ENCODE measurements at regions not wholly inside any gene's neighbourhood (a gene's known extent, or its start where the extent isn't known, plus 50 kb on each side); places are given as distances from the start of the nearest gene placed in this dataset.

GRCh38 chr13:84500016-84500415 lies 617.7 kb upstream of the SLITRK1 start:
- DNase-seq: no peak

DNA sequence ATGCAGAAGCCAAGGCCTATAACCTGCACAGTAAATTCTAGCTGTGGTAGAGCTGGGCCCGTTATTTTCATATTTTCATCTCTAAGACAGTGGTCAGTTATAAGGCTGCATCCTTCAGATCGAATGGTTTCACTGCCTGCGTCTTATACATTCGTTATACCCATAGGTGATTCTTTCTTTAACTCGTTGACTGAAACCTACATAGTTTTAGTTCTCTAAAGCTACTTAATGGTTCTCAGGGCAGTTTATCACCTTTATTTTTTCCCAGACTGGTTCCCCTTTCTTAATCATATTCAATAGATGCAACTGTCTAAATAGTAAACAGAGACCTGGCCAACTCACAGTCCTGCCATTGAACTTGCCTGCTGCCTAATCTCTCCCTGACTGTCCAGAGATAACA lies 615.3 kb upstream of the SLITRK1 start:
- no peak for DNase-seq

DNA sequence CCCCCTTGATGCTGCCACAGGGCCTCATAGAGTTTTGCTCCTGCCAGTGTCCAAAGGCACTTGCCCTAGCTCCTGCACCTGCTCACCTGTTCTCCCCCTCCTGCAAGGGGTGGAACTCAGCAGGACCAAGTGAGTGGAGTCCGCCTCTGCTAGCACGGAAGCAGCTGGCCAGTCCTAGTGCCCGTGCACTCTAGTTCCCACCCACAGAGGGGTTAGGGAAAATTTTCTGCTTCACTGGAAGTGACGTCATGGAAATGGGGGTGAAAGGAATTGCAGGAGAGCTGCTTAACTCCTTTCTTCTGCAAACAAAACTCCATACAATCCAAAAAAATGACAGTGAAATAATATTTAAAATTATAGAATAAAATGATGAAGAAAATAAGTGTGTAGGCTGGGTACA lies 609.7 kb upstream of the SLITRK1 start:
- no peak for DNase-seq

DNA sequence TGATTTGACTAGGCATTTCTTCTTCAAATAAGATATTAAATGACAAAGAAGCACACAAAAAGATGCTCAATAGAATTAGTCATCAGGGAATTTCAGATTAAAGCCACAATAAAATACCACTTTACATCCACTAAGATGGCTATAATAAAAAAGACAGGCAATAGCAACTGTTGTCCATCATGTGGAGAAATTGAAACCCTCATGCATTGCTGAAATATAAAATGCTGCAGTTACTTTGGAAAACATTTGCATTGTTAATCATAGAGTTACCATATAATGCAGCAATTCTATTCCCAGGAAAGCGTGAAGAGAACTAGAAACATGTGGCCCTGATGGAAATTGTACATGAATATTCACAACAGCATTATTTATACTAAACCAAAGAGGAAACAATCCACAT lies 605.5 kb upstream of the SLITRK1 start:
- no peak for DNase-seq

GRCh38 chr13:84481958-84482357 lies 599.7 kb upstream of the SLITRK1 start:
- DNase-seq: no peak

DNA sequence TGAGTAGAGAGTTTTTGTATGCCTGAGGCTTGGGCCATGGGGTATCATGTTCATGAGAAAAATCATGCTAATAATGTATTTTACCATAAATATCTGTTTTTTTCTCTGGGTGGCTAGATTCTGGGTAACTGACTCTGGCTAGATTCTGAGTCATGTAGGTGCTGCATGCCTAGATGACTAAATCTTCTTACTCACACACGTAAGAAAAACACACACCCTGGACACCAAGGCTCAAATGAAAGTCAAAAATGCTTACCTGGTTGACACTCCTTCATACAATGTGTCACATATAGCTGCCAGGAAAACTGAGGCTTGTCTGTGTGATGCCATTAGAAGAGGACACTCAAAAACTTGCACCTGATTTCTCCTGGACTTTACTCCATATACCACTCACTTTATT lies 597.4 kb upstream of the SLITRK1 start:
- DNase-seq: no peak

DNA sequence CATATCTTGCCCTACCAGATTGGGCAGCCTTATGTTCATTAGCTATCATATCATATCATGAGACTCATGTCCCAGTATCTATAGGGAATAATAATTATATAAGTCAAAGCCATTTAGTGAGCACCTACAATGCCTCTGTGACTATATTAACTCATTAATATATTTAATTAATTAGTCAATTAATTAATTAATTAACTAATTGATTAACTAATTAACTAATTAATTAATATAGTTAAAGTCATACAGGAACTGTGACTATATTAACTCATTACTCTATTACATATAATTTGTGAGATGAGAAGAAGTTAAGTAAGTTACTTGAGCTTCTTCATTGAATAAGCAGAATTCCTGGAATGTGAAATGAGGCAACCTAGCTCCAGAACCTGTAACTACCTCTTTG lies 588.3 kb upstream of the SLITRK1 start:
- DNase-seq: no peak

- DNase-seq: no peak
Measured at GRCh38 chr13:84466461-84466860, 584.2 kb upstream of the SLITRK1 start.

- no peak for DNase-seq
Measured at GRCh38 chr13:84460989-84461388, 578.7 kb upstream of the SLITRK1 start.

DNA sequence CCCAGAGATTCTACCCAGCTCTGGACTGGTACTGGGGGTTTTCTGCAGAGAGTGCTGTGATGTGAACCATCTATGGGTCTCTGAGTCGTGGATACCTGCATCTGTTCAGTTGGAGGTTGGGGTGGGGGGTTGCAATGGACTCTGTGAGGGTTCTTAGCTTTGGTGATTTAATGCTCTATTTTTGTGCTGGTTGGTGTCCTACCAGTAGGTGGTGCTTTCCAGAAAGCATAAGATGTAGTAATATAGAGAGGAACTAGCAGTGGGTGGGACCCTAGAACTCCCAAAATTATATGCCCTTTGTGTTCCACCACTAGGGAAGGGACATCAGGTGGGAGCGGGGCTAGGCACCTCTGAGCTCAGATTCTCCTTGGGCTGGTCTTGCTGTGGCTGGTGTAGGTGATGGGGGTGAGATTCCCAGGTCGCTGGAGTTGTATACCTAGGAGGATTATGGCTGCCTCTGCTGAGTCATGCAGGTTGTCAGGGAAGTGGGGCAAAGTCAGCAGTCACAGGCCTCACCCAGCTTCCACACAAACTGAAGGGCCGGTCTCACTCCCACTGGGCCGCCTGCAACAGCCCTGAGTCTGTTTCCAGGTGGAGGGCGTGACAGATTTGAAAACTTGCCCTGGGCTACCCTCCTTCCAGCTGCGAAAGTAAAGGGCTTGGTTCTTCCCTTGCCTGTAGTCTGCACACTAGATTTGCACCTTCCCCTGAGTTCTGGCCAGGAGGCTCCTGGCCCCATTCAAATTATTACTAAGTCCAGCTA lies 573.0 kb upstream of the SLITRK1 start:
- no peak for DNase-seq

DNA sequence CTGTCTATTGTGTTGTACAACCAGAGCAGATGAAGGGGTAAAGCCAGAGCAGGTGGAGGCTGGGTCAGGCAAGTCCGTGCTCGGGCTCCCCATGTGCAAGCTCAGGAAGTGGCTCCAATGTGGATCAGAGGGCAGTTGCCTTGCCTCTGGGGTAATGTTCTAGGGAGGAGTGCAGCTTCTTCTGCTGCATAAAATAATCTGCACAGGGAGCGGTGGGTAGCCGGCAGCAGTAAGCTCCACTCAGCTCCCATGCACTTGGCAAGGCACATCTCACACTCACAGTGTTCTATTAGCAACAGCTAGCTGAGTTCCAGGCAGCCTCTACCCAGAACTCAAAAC lies 565.3 kb upstream of the SLITRK1 start:
- DNase-seq: no peak

GRCh38 chr13:84446972-84447639 lies 564.8 kb upstream of the SLITRK1 start:
- no peak for DNase-seq

- no peak for DNase-seq
Measured at GRCh38 chr13:84445776-84446175, 563.5 kb upstream of the SLITRK1 start.

GRCh38 chr13:84443463-84443862 lies 561.2 kb upstream of the SLITRK1 start:
- DNase-seq: no peak

DNA sequence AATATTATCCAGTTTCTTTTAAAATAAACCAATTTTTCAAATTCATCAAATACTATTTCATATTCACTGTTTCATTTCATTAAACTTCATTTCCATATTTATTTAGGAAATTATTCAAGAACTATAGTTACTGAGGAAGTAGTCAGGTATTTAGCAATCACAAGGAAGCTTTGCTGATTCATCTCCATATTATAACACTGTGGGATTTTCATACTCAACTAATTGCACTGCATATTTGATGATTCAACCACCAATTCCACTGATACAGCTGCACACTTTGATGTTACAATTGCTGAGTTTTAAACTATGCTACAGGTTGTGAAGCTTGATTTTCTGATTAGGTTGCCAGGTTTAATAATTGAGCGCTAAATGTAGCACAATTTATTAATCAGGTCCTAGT lies 556.8 kb upstream of the SLITRK1 start:
- peak in 1 of 2 experiments; percentile 15 for DNase-seq

DNA sequence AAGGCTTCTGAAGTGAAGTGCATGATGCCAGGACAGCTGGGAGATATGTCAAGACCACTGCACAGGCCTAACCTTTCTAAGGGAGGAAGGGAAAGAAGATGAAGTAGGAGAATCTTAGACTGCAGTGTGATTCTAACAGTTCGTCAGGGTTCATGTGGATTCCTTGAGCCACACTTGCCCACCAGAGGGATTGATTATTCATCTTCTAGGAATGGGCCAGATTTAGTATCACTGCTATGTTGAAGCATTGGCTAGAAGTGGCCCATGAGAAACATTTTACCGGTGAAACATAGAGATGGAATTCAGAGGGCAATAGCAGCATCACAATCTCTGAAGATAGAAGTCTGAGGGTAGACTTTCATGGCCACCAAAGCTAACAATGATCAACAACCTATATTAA lies 550.8 kb upstream of the SLITRK1 start:
- DNase-seq: peak; percentile 24 to 25

- no peak for DNase-seq
Measured at GRCh38 chr13:84431646-84432045, 549.4 kb upstream of the SLITRK1 start.

GRCh38 chr13:84430446-84430845 lies 548.2 kb upstream of the SLITRK1 start:
- DNase-seq: no peak

DNA sequence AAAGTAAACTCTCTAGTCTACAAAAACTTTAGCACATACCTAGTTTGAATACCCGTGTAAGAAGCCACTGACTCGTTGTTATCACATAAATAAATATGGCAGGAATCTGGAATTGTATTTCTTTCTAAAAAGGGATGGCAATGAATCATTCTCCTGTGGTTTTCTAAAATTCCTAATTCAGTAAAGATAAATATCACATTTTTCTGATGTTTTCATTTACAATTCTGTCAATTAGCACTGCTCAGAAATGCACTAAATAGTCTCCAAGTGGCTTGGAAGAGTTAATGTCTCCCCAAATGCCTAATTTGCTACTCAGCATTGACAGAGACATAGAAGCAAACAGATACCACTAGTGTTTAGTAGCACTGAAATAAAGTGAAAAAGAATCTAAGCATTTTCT lies 547.7 kb upstream of the SLITRK1 start:
- DNase-seq: no peak

GRCh38 chr13:84418041-84418440 lies 535.8 kb upstream of the SLITRK1 start:
- DNase-seq: no peak

GRCh38 chr13:84417416-84417815 lies 535.1 kb upstream of the SLITRK1 start:
- no peak for DNase-seq

DNA sequence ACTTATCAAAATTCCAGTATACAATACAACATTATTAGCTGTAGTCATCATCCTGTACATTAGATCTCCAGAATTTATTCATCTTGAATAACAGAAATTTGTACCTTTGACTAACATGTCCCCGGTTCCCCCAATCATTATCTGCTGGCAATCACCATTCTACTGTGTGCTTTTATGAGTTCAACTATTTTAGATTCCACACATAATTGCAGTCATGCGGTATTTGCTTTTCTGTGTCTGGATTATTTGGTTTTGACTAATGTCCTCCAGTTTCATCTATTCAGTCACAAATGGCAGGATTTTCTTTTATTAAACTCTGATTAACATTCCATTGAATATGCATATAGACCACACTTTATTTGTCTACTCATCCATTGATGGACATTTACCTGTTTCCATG lies 530.7 kb upstream of the SLITRK1 start:
- no peak for DNase-seq

DNA sequence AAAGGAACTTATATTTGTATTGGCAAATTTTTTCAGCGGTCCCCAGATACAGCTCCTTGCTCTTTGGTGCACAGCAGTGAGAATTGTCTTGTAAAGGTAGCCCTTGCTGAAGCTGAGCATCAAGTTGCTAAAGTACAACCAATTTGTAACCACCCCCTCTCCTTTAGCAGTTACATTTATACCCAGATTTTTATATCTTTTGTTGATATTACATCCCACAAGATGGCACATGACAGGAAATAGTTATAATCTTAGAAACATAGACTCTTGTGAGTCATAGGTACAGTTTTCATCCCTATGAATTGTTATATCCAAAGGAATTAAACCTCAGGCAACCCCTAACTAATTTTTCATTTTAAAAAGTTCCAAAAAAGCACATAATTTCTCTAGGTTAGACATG lies 523.0 kb upstream of the SLITRK1 start:
- no peak for DNase-seq

DNA sequence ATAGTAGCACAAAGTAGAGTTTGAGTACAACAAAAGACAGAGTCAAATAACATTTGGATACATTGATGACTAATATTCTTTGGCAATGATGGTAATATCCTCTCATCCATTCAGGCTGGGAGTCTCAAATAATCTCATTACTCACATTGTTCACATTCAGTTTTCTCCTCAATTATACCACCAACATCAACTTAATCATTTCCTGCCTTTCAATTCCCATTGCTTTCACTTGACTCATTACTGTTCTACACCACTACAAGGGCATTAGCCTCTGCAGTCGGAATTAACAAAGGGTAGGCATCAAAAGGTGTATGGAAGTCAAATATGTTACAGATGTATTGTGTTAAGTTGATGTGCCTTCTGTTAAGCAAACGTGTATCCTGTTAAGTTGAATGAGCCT lies 518.4 kb upstream of the SLITRK1 start:
- peak; percentile 24 to 40 for DNase-seq

Data from SW 1271 (cell line).